ENCODE measurements at regions not wholly inside any gene's neighbourhood (a gene's known extent, or its start where the extent isn't known, plus 50 kb on each side); places are given as distances from the start of the nearest gene placed in this dataset.

- no peak overlapping the region for H3K4me3 ChIP-seq (ENCODE audit: low read depth in 2 of 2, low read length in 1 of 2)
- H3K9me3 ChIP-seq = no peaks in the 10 kb centered on the region
- H3F3A ChIP-seq (replicated peaks; ENCODE audit: insufficient read depth) = no peaks in the 10 kb centered on the region
- 84% methylated on average over 23 of the region's 23 CpGs for WGBS (ENCODE audit: low lambda C conversion rate)
- no peaks in the 10 kb centered on the region for H3K36me3 ChIP-seq (replicated peaks in 1 of 2; ENCODE audit: control insufficient read depth in 1 of 2, insufficient read depth in 2 of 2, low read length in 1 of 2)
- no peaks in the 10 kb centered on the region for H3K79me2 ChIP-seq (ENCODE audit: insufficient read depth)
- H3K9ac ChIP-seq = no peak overlapping the region
- no peaks in the 10 kb centered on the region; the same call in 1 of the 2 replicates for H3K27me3 ChIP-seq (ENCODE audit: insufficient read depth)
- POLR2A ChIA-PET = interaction anchor here (0.6 kb wide), 1 partner anchor 104 kb away, joined by 3 read pairs; the partner anchor contains the start of gene UBL3
- H3K4me1 ChIP-seq (ENCODE audit: control insufficient read depth in 1 of 2, insufficient read depth in 2 of 2, low read depth in 1 of 2, low read length in 1 of 2) = peaks cover 0 to 2% of the 10 kb centered on the region in 2 experiments; a peak in 1 of 4 replicates
- H3K9me2 ChIP-seq = no peaks in the 10 kb centered on the region
- TF ChIP-seq, protein P1, sequence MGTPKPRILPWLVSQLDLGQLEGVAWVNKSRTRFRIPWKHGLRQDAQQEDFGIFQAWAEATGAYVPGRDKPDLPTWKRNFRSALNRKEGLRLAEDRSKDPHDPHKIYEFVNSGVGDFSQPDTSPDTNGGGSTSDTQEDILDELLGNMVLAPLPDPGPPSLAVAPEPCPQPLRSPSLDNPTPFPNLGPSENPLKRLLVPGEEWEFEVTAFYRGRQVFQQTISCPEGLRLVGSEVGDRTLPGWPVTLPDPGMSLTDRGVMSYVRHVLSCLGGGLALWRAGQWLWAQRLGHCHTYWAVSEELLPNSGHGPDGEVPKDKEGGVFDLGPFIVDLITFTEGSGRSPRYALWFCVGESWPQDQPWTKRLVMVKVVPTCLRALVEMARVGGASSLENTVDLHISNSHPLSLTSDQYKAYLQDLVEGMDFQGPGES (IDR thresholded peaks at IDR 0.05; ENCODE audit: low read depth, low read length) = no peak
- TF ChIP-seq JUND (IDR thresholded peaks at IDR 0.05) (no peak), EP300 (IDR thresholded peaks at IDR 0.05; ENCODE audit: borderline replicate concordance in 1 of 2, low read depth in 1 of 2, low read length in 1 of 2) (no peak), NRF1 (IDR thresholded peaks at IDR 0.05; ENCODE audit: low read depth, low read length) (no peak), FOSL2 (IDR thresholded peaks at IDR 0.05; ENCODE audit: borderline replicate concordance, low read depth) (no peak), MEF2A (IDR thresholded peaks at IDR 0.05; ENCODE audit: borderline replicate concordance, low read depth) (no peak), CTCF (IDR thresholded peaks at IDR 0.05) (no peak), SIN3A (IDR thresholded peaks at IDR 0.05; ENCODE audit: borderline replicate concordance, low read depth, low read length) (no peak), CHD2 (IDR thresholded peaks at IDR 0.05; ENCODE audit: low read length, partially characterized antibody) (no peak), MXI1 (IDR thresholded peaks at IDR 0.05; ENCODE audit: low read depth, low read length) (no peak), FOXM1 (IDR thresholded peaks at IDR 0.05; ENCODE audit: low read depth) (no peak), USF2 (IDR thresholded peaks at IDR 0.05; ENCODE audit: borderline replicate concordance, low read depth, low read length) (no peak), RFX5 (IDR thresholded peaks at IDR 0.05; ENCODE audit: low read length) (no peak), RXRA (IDR thresholded peaks at IDR 0.05; ENCODE audit: borderline replicate concordance, low read depth) (no peak), SMC3 (IDR thresholded peaks at IDR 0.05; ENCODE audit: low read depth, low read length) (no peak), EZH2phosphoT487 (IDR thresholded peaks at IDR 0.05; ENCODE audit: borderline replicate concordance, low read depth) (no peak), GATA2 (CRISPR knock-in tag; IDR thresholded peaks at IDR 0.05) (no peak)
- TF ChIP-seq, protein P2, sequence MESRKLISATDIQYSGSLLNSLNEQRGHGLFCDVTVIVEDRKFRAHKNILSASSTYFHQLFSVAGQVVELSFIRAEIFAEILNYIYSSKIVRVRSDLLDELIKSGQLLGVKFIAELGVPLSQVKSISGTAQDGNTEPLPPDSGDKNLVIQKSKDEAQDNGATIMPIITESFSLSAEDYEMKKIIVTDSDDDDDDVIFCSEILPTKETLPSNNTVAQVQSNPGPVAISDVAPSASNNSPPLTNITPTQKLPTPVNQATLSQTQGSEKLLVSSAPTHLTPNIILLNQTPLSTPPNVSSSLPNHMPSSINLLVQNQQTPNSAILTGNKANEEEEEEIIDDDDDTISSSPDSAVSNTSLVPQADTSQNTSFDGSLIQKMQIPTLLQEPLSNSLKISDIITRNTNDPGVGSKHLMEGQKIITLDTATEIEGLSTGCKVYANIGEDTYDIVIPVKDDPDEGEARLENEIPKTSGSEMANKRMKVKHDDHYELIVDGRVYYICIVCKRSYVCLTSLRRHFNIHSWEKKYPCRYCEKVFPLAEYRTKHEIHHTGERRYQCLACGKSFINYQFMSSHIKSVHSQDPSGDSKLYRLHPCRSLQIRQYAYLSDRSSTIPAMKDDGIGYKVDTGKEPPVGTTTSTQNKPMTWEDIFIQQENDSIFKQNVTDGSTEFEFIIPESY (IDR thresholded peaks at IDR 0.05; ENCODE audit: borderline replicate concordance, low read depth) = no peak
- TF ChIP-seq, protein P3, sequence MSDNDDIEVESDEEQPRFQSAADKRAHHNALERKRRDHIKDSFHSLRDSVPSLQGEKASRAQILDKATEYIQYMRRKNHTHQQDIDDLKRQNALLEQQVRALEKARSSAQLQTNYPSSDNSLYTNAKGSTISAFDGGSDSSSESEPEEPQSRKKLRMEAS (IDR thresholded peaks at IDR 0.05; ENCODE audit: low read depth) = no peak
- H2AFZ ChIP-seq (ENCODE audit: low read depth) = no peak overlapping the region
- no peak for DNase-seq
- H3K27ac ChIP-seq (ENCODE audit: low read depth in 2 of 2, low read length in 1 of 2) = no peak overlapping the region
- CTCF ChIA-PET = interaction anchor here (1.2 kb wide), 1 partner anchor 13 kb away, joined by 5 read pairs; no protein-coding TSS in a partner anchor
- H3K4me2 ChIP-seq = no peak overlapping the region
- H4K20me1 ChIP-seq (ENCODE audit: insufficient read depth) = no peaks in the 10 kb centered on the region
Observed at GRCh38 chr13:29954082-29955028, 103.9 kb upstream of the UBL3 start.

Data from SK-N-SH (cell line).